ENCODE measurements at regions not wholly inside any gene's neighbourhood (a gene's known extent, or its start where the extent isn't known, plus 50 kb on each side); places are given as distances from the start of the nearest gene placed in this dataset.
"Not testable (repeated sequence)": the region's sequence is repeated elsewhere in the genome, so short reads cannot be mapped to it uniquely, and the experiment has no call there.

DNA sequence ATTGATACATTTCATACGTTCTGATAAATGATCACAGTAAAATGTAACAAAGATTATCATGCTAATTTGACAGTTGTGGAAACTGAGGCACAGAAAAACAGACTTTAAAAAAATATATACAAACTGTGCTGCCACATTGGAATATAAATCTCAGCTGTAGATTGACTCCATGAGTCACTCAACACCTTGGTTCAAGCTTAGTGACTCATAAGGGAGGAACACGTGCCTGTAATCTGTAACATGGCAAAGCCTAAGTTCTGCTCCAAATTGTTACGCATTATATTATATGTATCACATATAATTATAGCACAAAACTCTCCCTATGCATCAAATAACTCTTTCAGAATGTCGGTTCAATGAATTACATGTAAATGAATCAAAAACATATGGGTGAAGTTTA, 1047.5 kb downstream of the GATA3 start:
- H3K4me3 ChIP-seq (ENCODE audit: low read length), result no peak overlapping the region
- DNase-seq (ENCODE audit: low read depth, low spot score), result no peak

DNA sequence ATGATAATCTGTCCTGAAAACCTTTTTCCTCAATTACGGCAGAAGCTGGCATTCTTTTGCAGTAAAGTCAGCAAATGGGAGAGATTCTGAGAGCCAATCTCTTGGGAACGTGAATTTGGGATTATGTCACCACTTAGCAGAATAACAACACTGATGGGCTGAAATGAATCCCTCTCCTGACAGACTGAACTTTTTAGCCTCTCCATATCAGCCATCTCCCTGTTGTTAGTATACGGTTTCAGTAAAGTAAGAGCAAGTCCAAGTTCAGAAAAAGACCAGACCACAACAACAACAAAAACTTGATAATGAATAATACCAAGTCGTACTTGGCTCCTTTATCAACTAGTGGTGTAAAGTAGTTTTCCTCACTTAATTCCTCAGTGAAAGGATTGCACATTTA, 1048.8 kb downstream of the GATA3 start:
- no peak for DNase-seq (ENCODE audit: low read depth, low spot score)
- no peak overlapping the region for H3K4me3 ChIP-seq (ENCODE audit: low read length)

DNA sequence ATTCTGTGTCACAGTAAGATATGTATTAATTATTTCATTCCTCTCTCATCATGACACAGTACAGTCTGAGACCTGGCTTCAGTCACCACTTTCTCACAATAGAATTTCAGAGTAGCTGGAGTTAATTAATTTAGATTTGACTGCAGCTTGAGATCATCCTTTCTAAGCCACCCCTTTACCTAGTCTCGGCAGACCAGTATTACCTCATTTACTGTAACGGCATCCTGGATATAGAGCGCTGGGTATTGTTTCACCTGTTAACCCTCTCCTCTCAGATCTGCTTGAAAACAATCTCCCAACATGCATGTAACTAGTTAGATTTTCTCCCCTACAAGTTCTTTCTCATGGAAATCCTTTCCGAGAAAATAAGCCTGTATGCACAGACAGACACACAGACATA, 1057.5 kb downstream of the GATA3 start:
- H3K4me3 ChIP-seq (ENCODE audit: low read length), result no peak overlapping the region
- DNase-seq (ENCODE audit: low read depth, low spot score), result no peak

DNA sequence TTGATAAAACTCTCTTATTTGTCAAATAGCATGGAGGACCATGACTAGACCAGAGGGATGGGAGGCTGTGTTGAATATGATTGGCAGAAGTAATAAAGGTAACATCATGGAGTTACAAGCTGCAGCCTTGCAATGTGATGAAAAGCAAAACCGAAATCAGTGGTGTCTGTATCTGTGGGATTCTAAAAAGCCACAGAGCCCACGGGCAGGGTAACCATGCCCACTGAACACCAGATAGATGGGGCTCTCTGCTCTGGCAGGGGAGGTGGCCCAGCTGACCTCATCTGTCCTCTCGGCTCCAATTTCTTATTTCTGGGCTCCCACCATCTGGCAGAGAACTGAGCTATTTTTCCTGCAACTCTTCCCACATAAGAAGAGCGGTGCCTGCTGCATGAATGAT, 1072.2 kb downstream of the GATA3 start:
- H3K4me3 ChIP-seq (ENCODE audit: low read length), result no peak overlapping the region
- DNase-seq (ENCODE audit: low read depth, low spot score), result no peak

DNA sequence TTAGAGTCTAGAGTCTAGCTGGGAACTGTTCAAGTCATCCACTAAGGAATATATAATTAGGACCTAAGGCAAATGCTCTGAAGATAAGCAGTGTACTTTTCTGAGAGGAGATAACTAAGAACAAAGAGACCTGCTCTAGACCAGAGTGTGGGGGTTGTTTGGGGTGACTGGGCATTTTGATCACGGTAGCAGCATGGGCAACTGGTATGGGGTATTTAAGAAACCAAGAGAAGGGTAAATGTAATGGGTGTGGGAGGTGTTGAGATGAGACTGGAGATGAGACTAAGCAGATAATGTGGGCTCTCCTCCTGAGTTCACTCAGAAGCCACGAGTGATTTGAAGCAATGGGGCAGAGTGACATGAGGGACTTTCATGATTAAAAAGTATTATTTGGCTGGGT, 1082.9 kb downstream of the GATA3 start:
- no peak overlapping the region for H3K4me3 ChIP-seq (ENCODE audit: low read length)
- DNase-seq (ENCODE audit: low read depth, low spot score), result no peak

DNA sequence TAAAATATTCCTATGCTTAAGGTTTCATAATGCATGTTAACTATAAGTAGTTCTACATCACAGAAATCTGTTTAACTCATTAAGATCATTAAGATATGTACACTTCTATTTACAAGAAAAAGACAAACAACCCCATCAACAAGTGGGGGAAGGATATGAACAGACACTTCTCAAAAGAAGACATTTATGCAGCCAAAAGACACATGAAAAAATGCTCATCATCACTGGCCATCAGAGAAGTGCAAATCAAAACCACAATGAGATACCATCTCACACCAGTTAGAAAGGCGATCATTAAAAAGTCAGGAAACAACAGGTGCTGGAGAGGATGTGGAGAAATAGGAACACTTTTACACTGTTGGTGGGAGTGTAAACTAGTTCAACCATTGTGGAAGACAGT, 1084.3 kb downstream of the GATA3 start:
- DNase-seq (ENCODE audit: low read depth, low spot score); H3K4me3 ChIP-seq (ENCODE audit: low read length): not testable (repeated sequence)

DNA sequence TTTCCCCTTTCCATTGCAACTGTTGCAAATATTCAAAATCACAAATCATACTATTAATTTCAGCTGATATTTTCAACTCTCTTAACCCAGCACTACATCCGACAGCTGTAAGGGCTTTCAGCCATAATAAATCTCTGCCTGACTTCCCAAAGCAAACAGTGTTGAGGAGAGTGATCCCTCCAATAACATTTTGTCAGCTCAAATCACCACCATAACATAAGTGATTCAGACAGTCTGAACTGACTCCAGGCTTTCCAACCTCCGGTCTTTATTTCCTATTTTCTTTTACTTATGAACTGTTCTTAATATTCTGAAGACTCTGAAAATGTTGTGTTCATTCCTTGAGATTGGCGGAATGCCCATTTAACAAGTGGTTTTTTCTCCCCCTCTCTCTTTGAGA, 1085.9 kb downstream of the GATA3 start:
- no peak overlapping the region for H3K4me3 ChIP-seq (ENCODE audit: low read length)
- no peak for DNase-seq (ENCODE audit: low read depth, low spot score)

DNA sequence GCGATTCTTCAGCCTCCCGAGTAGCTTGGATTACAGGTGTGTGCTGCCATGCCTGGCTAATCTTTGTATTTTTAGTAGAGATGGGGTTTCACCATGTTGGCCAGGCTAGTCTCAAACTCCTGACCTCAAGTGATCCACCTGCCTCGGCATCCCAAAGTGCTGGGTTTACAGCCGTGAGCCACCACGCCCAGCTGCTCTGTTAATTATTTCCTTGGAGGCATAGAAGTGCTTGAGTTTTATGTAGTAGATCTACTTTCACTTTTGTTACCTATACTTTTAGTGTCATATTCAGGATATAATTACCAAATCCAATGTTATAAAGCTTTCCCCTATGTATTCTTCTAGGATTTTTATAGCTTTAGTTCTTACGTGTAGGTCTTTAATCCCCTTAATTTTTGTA, 1093.0 kb downstream of the GATA3 start:
- H3K4me3 ChIP-seq (ENCODE audit: low read length), result no peak overlapping the region
- DNase-seq (ENCODE audit: low read depth, low spot score), result no peak

DNA sequence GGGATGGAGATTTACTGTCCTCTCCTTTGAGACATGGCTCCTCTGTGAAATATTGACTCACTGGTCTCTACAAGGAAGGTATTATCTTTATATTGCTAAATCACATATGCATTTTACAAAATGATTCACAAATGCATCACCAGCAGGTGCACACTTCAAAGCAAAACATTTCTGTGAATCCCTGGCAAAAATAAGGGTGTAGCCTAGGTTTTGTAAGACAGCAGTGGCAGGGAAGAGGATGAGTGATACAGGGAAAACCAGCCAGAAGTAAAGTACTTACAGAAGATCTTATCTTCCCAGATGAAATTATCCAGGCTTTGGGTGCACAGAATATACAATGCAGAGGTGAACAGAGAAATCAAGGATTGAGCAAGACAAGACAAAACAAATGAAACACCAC, 1094.6 kb downstream of the GATA3 start:
- no peak overlapping the region for H3K4me3 ChIP-seq (ENCODE audit: low read length)
- no peak for DNase-seq (ENCODE audit: low read depth, low spot score)

DNA sequence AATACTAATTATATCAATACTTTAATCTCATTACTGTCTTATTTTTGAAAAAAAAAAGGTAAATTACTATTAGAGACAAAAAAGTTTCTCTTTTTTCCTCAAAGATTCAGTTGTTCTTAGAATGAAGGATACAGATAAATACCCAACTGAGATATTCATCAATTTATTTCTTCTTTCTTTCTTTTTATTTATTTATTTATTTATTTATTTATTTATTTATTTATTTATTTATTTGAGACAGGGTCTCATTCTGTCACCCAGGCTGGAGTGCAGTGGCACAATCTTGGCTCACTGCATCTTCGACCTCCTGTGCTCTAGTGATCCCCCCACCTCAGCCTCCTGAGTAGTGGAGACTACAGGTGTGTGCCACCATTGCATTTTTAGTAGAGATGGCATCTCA, 1098.6 kb downstream of the GATA3 start:
- H3K4me3 ChIP-seq (ENCODE audit: low read length); DNase-seq (ENCODE audit: low read depth, low spot score): not testable (repeated sequence)

DNA sequence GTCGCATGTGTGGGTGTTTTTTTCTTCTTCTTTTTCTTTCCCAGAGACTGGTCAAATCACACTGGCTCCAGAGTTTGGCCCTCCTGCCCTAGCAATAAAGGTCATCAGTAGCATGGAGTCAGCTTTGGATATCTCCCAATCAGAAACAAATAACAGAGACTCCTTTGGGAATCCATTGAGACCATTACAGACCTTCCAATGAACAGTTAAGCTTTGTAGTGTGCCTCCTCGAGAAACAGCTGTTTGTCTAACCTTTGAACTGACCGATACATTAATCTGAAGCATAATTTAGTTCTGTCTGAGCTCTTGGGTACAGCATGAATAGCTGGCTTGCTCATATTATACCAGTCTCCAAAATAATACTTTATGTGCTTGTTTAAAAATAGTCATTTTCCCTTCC, 1103.2 kb downstream of the GATA3 start:
- H3K4me3 ChIP-seq (ENCODE audit: low read length), result no peak overlapping the region

DNA sequence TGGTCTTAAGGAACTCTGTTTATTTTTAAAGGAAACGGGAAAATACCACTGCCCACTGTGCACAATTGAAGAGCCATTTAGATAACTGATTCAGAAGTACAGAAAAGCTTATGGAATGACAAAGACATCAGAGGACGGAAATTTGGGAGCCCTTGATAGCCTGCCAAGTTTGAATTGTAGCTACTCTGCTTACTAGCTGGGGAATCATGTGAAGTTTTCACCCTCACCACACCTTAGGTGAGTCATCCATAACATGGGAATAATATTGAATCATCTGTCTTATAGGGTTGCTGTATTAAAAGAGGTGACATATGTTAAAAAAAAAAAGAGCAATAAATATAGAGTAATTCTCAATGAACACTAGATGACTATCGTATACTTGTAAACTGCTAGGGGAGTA, 1104.2 kb downstream of the GATA3 start:
- H3K4me3 ChIP-seq (ENCODE audit: low read length), result no peak overlapping the region
- DNase-seq (ENCODE audit: low read depth, low spot score), result no peak

More for the DNA sequence above, 1103.2 kb downstream of the GATA3 start:
- DNase-seq (ENCODE audit: low read depth, low spot score), result no peak

DNA sequence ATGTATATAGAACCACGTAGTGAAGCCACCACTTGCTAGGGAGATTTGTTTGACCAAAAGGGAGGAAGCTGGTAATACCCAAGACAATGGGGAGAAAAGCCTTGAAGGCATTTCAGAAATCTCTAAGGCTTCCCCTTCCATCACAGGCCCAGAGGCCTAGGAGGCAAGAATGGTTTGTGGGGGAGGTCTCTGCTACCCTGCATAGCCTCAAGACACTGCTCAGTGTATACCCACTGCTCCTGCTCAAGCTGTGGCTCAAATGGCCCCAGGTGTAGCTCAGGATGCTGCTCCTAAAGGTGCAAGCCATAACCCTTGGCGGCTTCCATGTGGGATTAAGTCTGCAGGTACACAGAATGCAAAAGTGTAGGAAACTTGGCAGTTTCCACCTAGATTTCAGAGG, 1105.8 kb downstream of the GATA3 start:
- H3K4me3 ChIP-seq (ENCODE audit: low read length), result no peak overlapping the region
- no peak for DNase-seq (ENCODE audit: low read depth, low spot score)

DNA sequence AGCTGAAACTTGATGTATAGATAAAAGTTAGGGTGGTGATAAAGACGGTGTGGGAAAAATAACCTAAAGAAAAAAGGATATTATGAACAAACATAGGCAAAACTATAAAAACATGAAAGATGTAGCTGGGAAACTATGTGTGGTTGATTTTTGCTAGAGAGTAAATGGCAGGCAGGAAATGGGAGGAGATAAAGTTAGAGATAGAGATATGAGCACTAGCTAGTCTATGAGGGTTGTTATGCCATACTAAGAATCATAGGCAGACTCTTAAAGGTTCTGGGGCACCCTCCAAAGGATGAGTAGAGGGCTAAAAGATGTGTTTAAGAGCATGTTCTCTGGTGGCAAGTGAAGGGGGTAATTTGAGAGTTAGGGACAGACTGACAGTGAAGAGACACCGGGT, 1109.2 kb downstream of the GATA3 start:
- H3K4me3 ChIP-seq (ENCODE audit: low read length), result no peak overlapping the region
- DNase-seq (ENCODE audit: low read depth, low spot score), result peak; percentile 47

DNA sequence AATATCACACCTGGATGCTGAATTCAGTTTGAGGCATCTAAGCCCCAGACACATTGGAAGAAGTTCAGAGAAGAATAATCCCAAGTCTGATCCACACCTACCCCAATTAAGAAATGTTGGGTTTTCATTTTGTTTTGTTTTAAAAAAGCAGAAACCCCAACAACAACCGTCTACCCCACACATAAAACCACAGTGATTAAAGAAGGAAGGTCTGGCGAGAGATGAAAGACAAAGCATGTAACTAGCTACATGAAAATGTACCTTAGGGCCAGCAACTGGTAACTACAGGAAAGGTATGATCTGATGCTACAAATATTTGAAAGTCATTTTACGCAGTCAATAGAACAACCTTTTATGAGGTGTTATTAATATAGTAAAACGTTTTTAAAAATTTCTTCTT, 1112.3 kb downstream of the GATA3 start:
- H3K4me3 ChIP-seq (ENCODE audit: low read length), result no peak overlapping the region
- peak; percentile 78 for DNase-seq (ENCODE audit: low read depth, low spot score)

DNA sequence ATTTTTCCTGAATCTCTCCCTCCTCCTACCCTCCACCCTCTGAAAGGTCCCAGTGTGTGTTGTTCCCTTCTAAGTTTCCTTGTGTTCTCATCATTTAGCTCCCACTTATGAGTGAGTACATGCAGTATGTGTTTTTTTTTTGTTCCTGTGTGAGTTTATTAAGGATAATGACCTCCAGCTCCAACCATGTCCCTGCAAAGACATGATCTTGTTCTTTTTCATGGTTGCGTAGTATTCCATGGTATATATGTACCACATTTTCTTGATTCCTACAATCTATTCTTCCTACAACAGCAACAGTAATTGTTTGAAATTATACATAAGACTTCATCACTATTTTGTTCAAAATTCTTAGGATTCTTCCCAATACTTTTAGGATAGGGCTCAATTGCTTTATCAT, 1117.8 kb downstream of the GATA3 start:
- H3K4me3 ChIP-seq (ENCODE audit: low read length), result no peak overlapping the region
- no peak for DNase-seq (ENCODE audit: low read depth, low spot score)

DNA sequence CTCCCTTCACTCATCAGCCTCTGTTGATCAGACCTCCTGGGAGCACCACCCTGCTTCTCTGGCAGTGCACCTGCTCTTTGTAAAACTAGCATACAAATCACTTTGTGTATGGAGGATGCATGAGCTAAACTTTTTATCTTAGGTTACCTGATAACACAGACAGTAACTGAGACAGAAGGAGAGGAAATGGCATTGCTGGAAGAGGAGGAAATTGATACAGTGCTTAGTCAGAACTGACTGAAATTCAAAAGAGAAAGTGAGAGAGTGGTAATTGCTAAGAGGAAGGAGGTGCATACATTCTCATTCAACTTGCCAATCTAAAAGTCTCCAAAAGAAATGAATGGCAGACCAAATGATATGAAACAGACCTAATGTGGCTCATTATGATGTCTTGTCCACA, 1120.7 kb downstream of the GATA3 start:
- DNase-seq (ENCODE audit: low read depth, low spot score), result peak; percentile 26

DNA sequence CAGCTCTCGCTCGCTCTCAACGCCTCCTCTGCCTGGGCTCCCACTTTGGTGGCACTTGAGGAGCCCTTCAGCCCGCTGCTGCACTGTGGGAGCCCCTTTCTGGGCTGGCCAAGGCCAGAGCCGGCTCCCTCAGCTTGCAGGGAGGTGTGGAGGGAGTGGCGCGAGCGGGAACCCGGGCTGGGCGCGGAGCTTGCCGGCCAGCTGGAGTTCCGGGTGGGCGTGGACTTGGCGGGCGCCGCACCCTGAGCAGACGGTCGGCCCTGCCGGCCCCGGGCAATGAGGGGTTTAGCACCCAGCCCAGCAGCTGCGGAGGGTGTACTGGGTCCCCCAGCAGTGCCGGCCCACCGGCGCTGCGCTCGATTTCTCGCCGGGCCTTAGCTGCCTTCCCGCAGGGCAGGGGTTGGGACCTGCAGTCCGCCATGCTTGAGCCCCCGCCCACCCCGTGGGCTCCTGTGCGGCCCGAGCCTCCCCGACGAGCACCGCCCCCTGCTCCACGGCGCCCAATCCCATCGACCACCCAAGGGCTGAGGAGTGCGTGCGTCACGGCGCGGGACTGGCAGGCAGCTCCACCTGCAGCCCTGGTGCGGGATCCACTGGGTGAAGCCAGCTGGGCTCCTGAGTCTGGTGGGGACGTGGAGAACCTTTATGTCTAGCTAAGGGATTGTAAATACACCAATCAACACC, 1128.9 kb downstream of the GATA3 start:
- DNase-seq (ENCODE audit: low read depth, low spot score); H3K4me3 ChIP-seq (ENCODE audit: low read length): not testable (repeated sequence)

More for the DNA sequence above, 1120.7 kb downstream of the GATA3 start:
- no peak overlapping the region for H3K4me3 ChIP-seq (ENCODE audit: low read length)

DNA sequence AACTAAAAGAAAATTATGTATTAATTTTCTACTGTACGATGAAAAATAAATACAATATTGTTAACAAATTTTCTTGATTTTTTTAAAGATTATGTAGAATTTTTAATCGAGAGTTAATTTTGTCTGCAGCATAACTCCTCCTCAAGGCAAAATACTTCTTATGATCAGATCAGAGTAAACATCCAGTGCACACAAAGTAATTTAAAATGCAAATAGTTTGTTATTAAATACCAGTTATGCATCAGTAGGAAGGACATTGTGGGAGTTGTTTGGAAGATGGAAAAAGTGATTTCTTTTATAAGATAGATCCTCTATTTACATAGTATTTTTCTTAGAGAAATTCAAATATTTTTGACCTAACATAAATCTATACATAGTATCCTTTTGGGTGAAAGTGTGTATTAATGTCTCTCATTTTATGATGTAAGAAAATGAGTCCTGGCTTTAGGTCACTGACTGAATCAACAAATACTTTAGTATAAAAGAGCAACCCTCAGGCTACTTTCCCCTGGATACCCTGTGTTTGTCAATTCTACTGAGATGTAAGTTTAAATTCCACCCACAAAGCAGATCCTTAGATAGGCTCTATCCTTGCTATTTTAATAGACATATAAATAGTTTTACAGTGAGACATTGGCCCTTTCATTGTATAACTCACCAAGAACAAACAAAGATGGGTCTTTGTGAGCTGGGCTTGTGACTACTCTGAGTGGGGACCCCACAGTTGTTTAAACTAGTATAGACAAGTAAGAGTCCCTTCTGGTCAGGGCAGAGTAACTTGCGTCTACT, 1133.7 kb downstream of the GATA3 start:
- no peak for DNase-seq (ENCODE audit: low read depth, low spot score)
- H3K4me3 ChIP-seq (ENCODE audit: low read length), result no peak overlapping the region

DNA sequence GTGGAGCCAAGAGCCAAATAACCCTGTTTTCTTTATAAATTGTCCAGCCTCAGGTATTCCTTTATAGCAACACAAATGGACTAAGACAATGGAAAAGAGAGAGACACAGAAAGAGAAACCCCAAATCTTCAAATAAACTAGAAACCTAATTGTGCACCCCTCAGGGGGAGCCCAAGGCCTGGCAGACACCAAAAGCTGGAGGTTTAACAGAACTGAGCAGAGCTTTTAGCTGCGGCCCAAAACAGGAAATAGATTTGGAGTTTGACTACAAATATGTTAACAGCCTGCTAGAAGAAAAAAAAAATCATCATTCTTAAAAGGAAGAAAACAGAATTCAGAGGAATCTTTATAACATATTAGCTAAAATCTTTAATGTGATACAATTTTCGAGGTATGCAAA, 1135.0 kb downstream of the GATA3 start:
- H3K4me3 ChIP-seq (ENCODE audit: low read length), result no peak overlapping the region
- no peak for DNase-seq (ENCODE audit: low read depth, low spot score)

DNA sequence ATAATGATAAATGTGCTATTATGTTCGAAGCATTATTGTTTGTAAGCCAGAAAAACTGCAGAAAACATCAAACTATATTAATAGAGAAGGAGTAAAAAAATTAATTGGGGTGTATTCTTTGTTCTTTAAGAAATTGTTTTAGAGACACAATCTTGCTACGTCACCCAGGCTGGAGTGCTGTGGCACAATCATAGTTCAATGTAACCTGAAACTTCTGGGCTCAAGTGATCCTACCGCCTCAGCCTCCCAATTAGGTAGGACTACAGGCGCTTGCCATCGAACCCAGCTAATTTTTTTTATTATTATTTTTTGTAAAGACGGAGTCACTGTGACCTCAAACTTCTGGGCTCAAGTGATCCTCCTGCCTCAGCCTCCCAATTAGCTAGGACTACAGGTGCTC, 1138.6 kb downstream of the GATA3 start:
- DNase-seq (ENCODE audit: low read depth, low spot score), result no peak

More for the DNA sequence above, 1138.6 kb downstream of the GATA3 start:
- H3K4me3 ChIP-seq (ENCODE audit: low read length), result no peak overlapping the region
